ENCODE measurements at regions not wholly inside any gene's neighbourhood (a gene's known extent, or its start where the extent isn't known, plus 50 kb on each side); places are given as distances from the start of the nearest gene placed in this dataset.

DNA sequence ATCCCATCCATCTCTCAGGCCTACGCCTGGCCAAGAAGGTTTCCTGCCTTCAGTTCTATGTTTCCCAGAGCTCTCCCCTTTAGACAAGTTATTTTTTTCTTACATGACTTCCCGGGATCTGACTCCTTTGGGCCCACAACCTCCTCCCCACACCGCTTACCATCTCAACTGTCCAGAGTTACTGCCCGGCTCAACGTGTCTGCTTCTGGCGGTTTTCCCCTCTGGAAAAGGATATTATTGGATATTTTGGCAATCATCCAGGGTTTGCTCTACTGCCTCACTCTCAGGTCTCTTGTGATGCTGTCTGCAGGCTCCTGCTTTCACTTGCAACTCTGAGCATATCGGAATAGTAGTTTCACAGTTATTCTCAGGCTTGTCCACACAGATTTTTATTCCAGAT, 318.2 kb upstream of the CAMK1G start:
- TF ChIP-seq, protein P1, sequence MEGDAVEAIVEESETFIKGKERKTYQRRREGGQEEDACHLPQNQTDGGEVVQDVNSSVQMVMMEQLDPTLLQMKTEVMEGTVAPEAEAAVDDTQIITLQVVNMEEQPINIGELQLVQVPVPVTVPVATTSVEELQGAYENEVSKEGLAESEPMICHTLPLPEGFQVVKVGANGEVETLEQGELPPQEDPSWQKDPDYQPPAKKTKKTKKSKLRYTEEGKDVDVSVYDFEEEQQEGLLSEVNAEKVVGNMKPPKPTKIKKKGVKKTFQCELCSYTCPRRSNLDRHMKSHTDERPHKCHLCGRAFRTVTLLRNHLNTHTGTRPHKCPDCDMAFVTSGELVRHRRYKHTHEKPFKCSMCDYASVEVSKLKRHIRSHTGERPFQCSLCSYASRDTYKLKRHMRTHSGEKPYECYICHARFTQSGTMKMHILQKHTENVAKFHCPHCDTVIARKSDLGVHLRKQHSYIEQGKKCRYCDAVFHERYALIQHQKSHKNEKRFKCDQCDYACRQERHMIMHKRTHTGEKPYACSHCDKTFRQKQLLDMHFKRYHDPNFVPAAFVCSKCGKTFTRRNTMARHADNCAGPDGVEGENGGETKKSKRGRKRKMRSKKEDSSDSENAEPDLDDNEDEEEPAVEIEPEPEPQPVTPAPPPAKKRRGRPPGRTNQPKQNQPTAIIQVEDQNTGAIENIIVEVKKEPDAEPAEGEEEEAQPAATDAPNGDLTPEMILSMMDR (IDR thresholded peaks at IDR 0.05): no peak
- intact Hi-C loops (cut with DNase I, micrococcal nuclease): no loop called here
- Mint-ChIP-seq H3K4me3 (no peak overlapping the region), H3K9me3 (no peaks in the 10 kb centered on the region), H3K36me3 (ENCODE audit: low read depth) (no peaks in the 10 kb centered on the region), H3K27me3 (peaks cover 4% of the 10 kb centered on the region), H3K4me1 (ENCODE audit: low read depth) (no peaks in the 10 kb centered on the region), H3K27ac (no peak overlapping the region)
- no peaks in the 10 kb centered on the region for H3K27me3 ChIP-seq (ENCODE audit: control insufficient read depth in 1 of 2, insufficient read depth in 2 of 2, low read length in 2 of 2)
- H3K27ac ChIP-seq (ENCODE audit: low read depth in 1 of 2, low read length in 2 of 2): no peak overlapping the region
- POLR2A ChIA-PET: no interaction called here
- CTCF ChIA-PET: interaction anchor here (1.1 kb wide), 1 partner anchor 17 kb away, joined by 3 read pairs; no protein-coding TSS in a partner anchor
- no peaks in the 10 kb centered on the region for H3K36me3 ChIP-seq (ENCODE audit: insufficient read depth, low read length)
- no peak overlapping the region for H3K4me3 ChIP-seq (ENCODE audit: low read length)
- no peak for ATAC-seq (ENCODE audit: poor library complexity)
- DNase-seq: no peak
- no peaks in the 10 kb centered on the region for H3K4me1 ChIP-seq (ENCODE audit: insufficient read depth, low read length)
- H3K9me3 ChIP-seq (ENCODE audit: control insufficient read depth in 1 of 2, insufficient read depth in 1 of 2, low read length in 2 of 2): peaks cover 0 to 5% of the 10 kb centered on the region in 2 experiments

DNA sequence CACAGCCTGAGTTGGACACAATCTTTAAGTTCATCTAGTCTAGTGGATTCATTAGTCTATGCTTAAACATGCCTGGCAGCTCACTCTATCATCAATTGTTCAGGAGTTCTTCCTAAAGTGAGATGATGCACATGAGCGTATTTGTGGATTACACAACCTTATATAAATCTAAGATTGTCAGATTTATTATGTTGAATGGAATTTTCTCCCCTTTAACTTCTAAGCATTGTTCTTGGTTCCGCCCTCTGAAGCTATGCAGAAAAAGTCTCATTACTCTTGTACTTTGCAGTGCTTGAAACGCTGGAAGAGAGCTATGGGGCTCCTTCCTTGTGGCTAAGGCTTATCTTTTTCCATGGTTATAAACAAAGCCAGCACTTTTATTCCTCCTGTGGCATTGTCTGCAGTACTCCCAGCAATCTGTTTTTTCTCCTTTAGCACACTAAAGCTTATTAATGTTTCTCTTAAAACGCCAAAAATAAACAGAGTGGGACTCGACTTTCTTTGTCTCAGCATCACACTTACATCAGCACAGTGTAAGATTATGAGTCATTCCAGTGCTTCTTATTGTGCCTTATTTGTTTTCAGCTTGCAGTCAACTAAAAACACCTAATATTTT, 316.8 kb upstream of the CAMK1G start:
- H3K27ac ChIP-seq (ENCODE audit: low read depth in 1 of 2, low read length in 2 of 2): no peak overlapping the region
- H3K4me1 Mint-ChIP-seq (ENCODE audit: low read depth): no peaks in the 10 kb centered on the region
- no peaks in the 10 kb centered on the region for H3K36me3 ChIP-seq (ENCODE audit: insufficient read depth, low read length)
- no peak overlapping the region for H3K27ac Mint-ChIP-seq
- H3K4me3 Mint-ChIP-seq: no peak overlapping the region
- H3K27me3 ChIP-seq (ENCODE audit: control insufficient read depth in 1 of 2, insufficient read depth in 2 of 2, low read length in 2 of 2): no peaks in the 10 kb centered on the region
- H3K36me3 Mint-ChIP-seq (ENCODE audit: low read depth): no peaks in the 10 kb centered on the region
- DNase-seq: no peak
- ChIA-PET POLR2A (no interaction called here), CTCF (no interaction called here)
- H3K9me3 Mint-ChIP-seq: no peaks in the 10 kb centered on the region
- H3K9me3 ChIP-seq (ENCODE audit: control insufficient read depth in 1 of 2, insufficient read depth in 1 of 2, low read length in 2 of 2): no peaks in the 10 kb centered on the region
- H3K27me3 Mint-ChIP-seq: peaks cover 4% of the 10 kb centered on the region
- ATAC-seq (ENCODE audit: poor library complexity): no peak
- no peak overlapping the region for H3K4me3 ChIP-seq (ENCODE audit: low read length)
- TF ChIP-seq, protein P1 (IDR thresholded peaks at IDR 0.05): no peak
- intact Hi-C loops (cut with DNase I, micrococcal nuclease): no loop called here
- no peaks in the 10 kb centered on the region for H3K4me1 ChIP-seq (ENCODE audit: insufficient read depth, low read length)

DNA sequence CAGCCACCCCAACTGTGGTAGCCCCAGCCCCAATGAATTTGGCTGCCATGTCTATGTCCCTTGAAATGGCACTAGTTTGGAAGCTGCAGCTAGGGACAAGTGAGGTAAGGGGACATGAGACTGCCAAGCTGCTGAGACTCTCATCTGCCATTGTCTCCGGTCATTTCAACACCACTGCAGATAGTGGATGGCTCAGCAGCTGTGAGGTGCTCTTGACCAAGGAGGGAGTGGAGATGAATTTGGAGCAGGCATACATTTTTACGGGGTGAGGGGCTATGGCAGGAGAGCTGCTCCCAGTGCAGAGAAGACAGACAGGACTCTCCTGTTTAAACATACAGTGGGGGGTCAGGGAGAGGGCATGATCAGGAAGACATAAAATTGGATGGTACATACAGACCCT, 315.5 kb upstream of the CAMK1G start:
- H3K9me3 Mint-ChIP-seq: no peaks in the 10 kb centered on the region
- H3K4me1 Mint-ChIP-seq (ENCODE audit: low read depth): no peaks in the 10 kb centered on the region
- no peak for ATAC-seq (ENCODE audit: poor library complexity)
- H3K27me3 Mint-ChIP-seq: peaks cover 5% of the 10 kb centered on the region
- H3K36me3 ChIP-seq (ENCODE audit: insufficient read depth, low read length): no peaks in the 10 kb centered on the region
- no peak overlapping the region for H3K4me3 Mint-ChIP-seq
- no peaks in the 10 kb centered on the region for H3K4me1 ChIP-seq (ENCODE audit: insufficient read depth, low read length)
- intact Hi-C loops (cut with DNase I, micrococcal nuclease): no loop called here
- no peaks in the 10 kb centered on the region for H3K36me3 Mint-ChIP-seq (ENCODE audit: low read depth)
- POLR2A ChIA-PET: no interaction called here
- no peak overlapping the region for H3K4me3 ChIP-seq (ENCODE audit: low read length)
- no peak overlapping the region for H3K27ac ChIP-seq (ENCODE audit: low read depth in 1 of 2, low read length in 2 of 2)
- no peaks in the 10 kb centered on the region for H3K27me3 ChIP-seq (ENCODE audit: control insufficient read depth in 1 of 2, insufficient read depth in 2 of 2, low read length in 2 of 2)
- TF ChIP-seq, protein P1 (IDR thresholded peaks at IDR 0.05): no peak
- CTCF ChIA-PET: no interaction called here
- no peak for DNase-seq
- H3K9me3 ChIP-seq (ENCODE audit: control insufficient read depth in 1 of 2, insufficient read depth in 1 of 2, low read length in 2 of 2): no peaks in the 10 kb centered on the region
- H3K27ac Mint-ChIP-seq: no peak overlapping the region
